GM12873 (cell line): ENCODE measurements at regions not wholly inside any gene's neighbourhood (a gene's known extent, or its start where the extent isn't known, plus 50 kb on each side); places are given as distances from the start of the nearest gene placed in this dataset.

ENCODE experiments used
- CTCF ChIP-seq: IDR thresholded peaks from 2 replicates; pipeline ENCODE4 v1.5.1; 2012; ENCODE audit warnings: low read depth, mild to moderate bottlenecking, moderate library complexity, low read length, control low read depth; ENCODE audit not compliant: insufficient read depth; ENCODE audit errors: missing control alignments

- no peak for TF ChIP-seq CTCF
Measured at GRCh38 chr13:44093607-44094564, 214.2 kb downstream of the LACC1 start.

GRCh38 chr13:44096901-44097300, 217.2 kb downstream of the LACC1 start:
- no peak for TF ChIP-seq CTCF

GRCh38 chr13:44098559-44098958, 218.9 kb downstream of the LACC1 start:
- no peak for TF ChIP-seq CTCF

- TF ChIP-seq CTCF, result no peak
Measured at GRCh38 chr13:44101347-44102083, 221.8 kb downstream of the LACC1 start.

- no peak for TF ChIP-seq CTCF
Measured at GRCh38 chr13:44103429-44104196, 223.9 kb downstream of the LACC1 start.

- no peak for TF ChIP-seq CTCF
Measured at GRCh38 chr13:44104197-44104490, 224.4 kb downstream of the LACC1 start.

- no peak for TF ChIP-seq CTCF
Measured at GRCh38 chr13:44104969-44105368, 225.3 kb downstream of the LACC1 start.
